Loucy (cell line): ENCODE measurements at regions not wholly inside any gene's neighbourhood (a gene's known extent, or its start where the extent isn't known, plus 50 kb on each side); places are given as distances from the start of the nearest gene placed in this dataset.

Experiments used
- CTCF ChIP-seq: fragments of 200-600 bp; sonication (generic); conservative IDR thresholded peaks from 2 replicates; pipeline ENCODE4 v1.5.1; 2014; ENCODE audit warnings: mild to moderate bottlenecking, antibody characterized with exemption, low read length
- EZH2phosphoT487 ChIP-seq: fragments of 200-600 bp; IDR thresholded peaks from 2 replicates; pipeline ENCODE4 v1.6.1; 2018; ENCODE audit warnings: antibody characterized with exemption, mild to moderate bottlenecking, moderate library complexity, borderline replicate concordance

- TF ChIP-seq CTCF: no peak
- TF ChIP-seq EZH2phosphoT487: no peak
Measured at GRCh38 chr2:11993749-11994148, 247.3 kb downstream of the LPIN1 start.
